HUES6 (cell line): ENCODE measurements at regions not wholly inside any gene's neighbourhood (a gene's known extent, or its start where the extent isn't known, plus 50 kb on each side); places are given as distances from the start of the nearest gene placed in this dataset.

Experiments
- H3K27ac ChIP-seq: 2 replicates; pipeline ENCODE4 v1.7.0; 2013; ENCODE audit warnings: low read depth, mild to moderate bottlenecking, low read length, inconsistent platforms
- H3K27me3 ChIP-seq: 2 replicates; pipeline ENCODE4 v1.6.1; 2013; ENCODE audit warnings: low read length; ENCODE audit not compliant: control insufficient read depth, insufficient read depth
- H3K36me3 ChIP-seq: 2 replicates; pipeline ENCODE4 v1.6.1; 2013; ENCODE audit warnings: low read length; ENCODE audit not compliant: control insufficient read depth, insufficient read depth
- H3K4me1 ChIP-seq: 2 replicates; pipeline ENCODE4 v1.6.1; 2013; ENCODE audit warnings: low read length; ENCODE audit not compliant: control insufficient read depth, insufficient read depth
- H3K4me3 ChIP-seq: 2 replicates; pipeline ENCODE4 v1.5.1; 2013; ENCODE audit warnings: low read depth, low read length
- H3K9ac ChIP-seq: one replicate; pipeline ENCODE4 v1.6.1; 2013; ENCODE audit warnings: mild to moderate bottlenecking, low read length
- H3K9me3 ChIP-seq: 2 replicates; pipeline ENCODE4 v1.6.1; 2013; ENCODE audit warnings: low read depth, low read length; ENCODE audit not compliant: control insufficient read depth, insufficient read depth

GRCh38 chr10:131690805-131691239 is 210.0 kb upstream of the PPP2R2D start:
- no peaks in the 10 kb centered on the region for H3K27me3 ChIP-seq

GRCh38 chr10:131691481-131692090 is 209.2 kb upstream of the PPP2R2D start:
- Histone ChIP-seq H3K9ac (no peak overlapping the region), H3K4me3 (no peak overlapping the region), H3K4me1 (peaks cover 2% of the 10 kb centered on the region; the same call in 1 of the 2 replicates), H3K27me3 (no peaks in the 10 kb centered on the region), H3K36me3 (no peaks in the 10 kb centered on the region), H3K27ac (no peak overlapping the region), H3K9me3 (no peaks in the 10 kb centered on the region)

More at GRCh38 chr10:131690805-131691239, 210.0 kb upstream of the PPP2R2D start:
- no peak overlapping the region for H3K4me3 ChIP-seq
- no peak overlapping the region for H3K9ac ChIP-seq
- no peaks in the 10 kb centered on the region for H3K36me3 ChIP-seq
- no peaks in the 10 kb centered on the region for H3K9me3 ChIP-seq
- H3K4me1 ChIP-seq = peaks cover 2% of the 10 kb centered on the region; the same call in 1 of the 2 replicates
- H3K27ac ChIP-seq = no peak overlapping the region

GRCh38 chr10:131692176-131692575 is 208.6 kb upstream of the PPP2R2D start:
- Histone ChIP-seq H3K9me3 (no peaks in the 10 kb centered on the region), H3K27me3 (no peaks in the 10 kb centered on the region), H3K9ac (no peak overlapping the region), H3K36me3 (no peaks in the 10 kb centered on the region), H3K4me3 (no peak overlapping the region), H3K27ac (no peak overlapping the region), H3K4me1 (peaks cover 2% of the 10 kb centered on the region; the same call in 1 of the 2 replicates)

- Histone ChIP-seq H3K4me1 (no peaks in the 10 kb centered on the region; the same call in 1 of the 2 replicates), H3K36me3 (no peaks in the 10 kb centered on the region), H3K27me3 (no peaks in the 10 kb centered on the region), H3K9ac (no peak overlapping the region), H3K27ac (no peak overlapping the region), H3K4me3 (no peak overlapping the region), H3K9me3 (no peaks in the 10 kb centered on the region)
Measured at GRCh38 chr10:131692686-131693334, 208.0 kb upstream of the PPP2R2D start.

- Histone ChIP-seq H3K9ac (no peak overlapping the region), H3K36me3 (no peaks in the 10 kb centered on the region), H3K27me3 (no peaks in the 10 kb centered on the region), H3K4me3 (no peak overlapping the region), H3K9me3 (no peaks in the 10 kb centered on the region), H3K4me1 (no peaks in the 10 kb centered on the region; the same call in 1 of the 2 replicates), H3K27ac (no peak overlapping the region)
Measured at GRCh38 chr10:131693766-131694165, 207.0 kb upstream of the PPP2R2D start.

- Histone ChIP-seq H3K4me3 (no peak overlapping the region), H3K36me3 (no peaks in the 10 kb centered on the region), H3K27me3 (no peaks in the 10 kb centered on the region), H3K9me3 (no peaks in the 10 kb centered on the region), H3K9ac (no peak overlapping the region), H3K27ac (no peak overlapping the region), H3K4me1 (no peaks in the 10 kb centered on the region)
Measured at GRCh38 chr10:131694168-131694780, 206.5 kb upstream of the PPP2R2D start.

GRCh38 chr10:131694781-131695495 is 205.9 kb upstream of the PPP2R2D start:
- H3K36me3 ChIP-seq = no peaks in the 10 kb centered on the region
- no peak overlapping the region for H3K4me3 ChIP-seq
- no peaks in the 10 kb centered on the region for H3K4me1 ChIP-seq
- H3K27ac ChIP-seq = no peak overlapping the region
- no peaks in the 10 kb centered on the region for H3K27me3 ChIP-seq
- no peaks in the 10 kb centered on the region for H3K9me3 ChIP-seq
- H3K9ac ChIP-seq = no peak overlapping the region

GRCh38 chr10:131695496-131696165 is 205.2 kb upstream of the PPP2R2D start:
- Histone ChIP-seq H3K36me3 (no peaks in the 10 kb centered on the region), H3K4me3 (no peak overlapping the region), H3K9me3 (no peaks in the 10 kb centered on the region), H3K27ac (no peak overlapping the region), H3K27me3 (no peaks in the 10 kb centered on the region), H3K4me1 (no peaks in the 10 kb centered on the region), H3K9ac (no peak overlapping the region)

- H3K4me1 ChIP-seq = no peaks in the 10 kb centered on the region
- H3K4me3 ChIP-seq = no peak overlapping the region
- no peak overlapping the region for H3K9ac ChIP-seq
- H3K27ac ChIP-seq = no peak overlapping the region
- no peaks in the 10 kb centered on the region for H3K36me3 ChIP-seq
- no peaks in the 10 kb centered on the region for H3K9me3 ChIP-seq
- H3K27me3 ChIP-seq = no peaks in the 10 kb centered on the region
Measured at GRCh38 chr10:131697476-131698128, 203.2 kb upstream of the PPP2R2D start.

GRCh38 chr10:131698232-131698631 is 202.6 kb upstream of the PPP2R2D start:
- Histone ChIP-seq H3K4me3 (no peak overlapping the region), H3K27me3 (no peaks in the 10 kb centered on the region), H3K36me3 (no peaks in the 10 kb centered on the region), H3K4me1 (no peaks in the 10 kb centered on the region), H3K9ac (no peak overlapping the region), H3K9me3 (no peaks in the 10 kb centered on the region), H3K27ac (no peak overlapping the region)
